Tongue (tissue), 1 donor: ENCODE measurements at regions not wholly inside any gene's neighbourhood (a gene's known extent, or its start where the extent isn't known, plus 50 kb on each side); places are given as distances from the start of the nearest gene placed in this dataset.
"Not testable (repeated sequence)": the region's sequence is repeated elsewhere in the genome, so short reads cannot be mapped to it uniquely, and the experiment has no call there.

ENCODE experiments used
- DNase-seq: peaks from one replicate; pipeline ENCODE4 v3.0.0-alpha.2; 2015

- DNase-seq: no peak
Measured at GRCh38 chr3:193803288-193803687, 210.3 kb downstream of the OPA1 start.

- peak; percentile 79 for DNase-seq
Measured at GRCh38 chr3:193805448-193805847, 212.4 kb downstream of the OPA1 start.

GRCh38 chr3:193808317-193808716 is 215.3 kb downstream of the OPA1 start:
- no peak for DNase-seq

- no peak for DNase-seq
Measured at GRCh38 chr3:193809106-193809505, 216.1 kb downstream of the OPA1 start.

GRCh38 chr3:193812078-193812725 is 219.2 kb downstream of the OPA1 start:
- no peak for DNase-seq

- no peak for DNase-seq
Measured at GRCh38 chr3:193812791-193813500, 219.9 kb downstream of the OPA1 start.

GRCh38 chr3:193813501-193813830 is 220.5 kb downstream of the OPA1 start:
- DNase-seq: no peak

- DNase-seq: no peak
Measured at GRCh38 chr3:193814166-193814892, 221.3 kb downstream of the OPA1 start.

- DNase-seq: no peak
Measured at GRCh38 chr3:193815246-193816027, 222.4 kb downstream of the OPA1 start.

GRCh38 chr3:193816028-193816395 is 223.0 kb downstream of the OPA1 start:
- no peak for DNase-seq

GRCh38 chr3:193816656-193817311 is 223.8 kb downstream of the OPA1 start:
- peak; percentile 99 for DNase-seq

- peak; percentile 61 for DNase-seq
Measured at GRCh38 chr3:193819117-193820010, 226.4 kb downstream of the OPA1 start.

GRCh38 chr3:193821151-193821668 is 228.2 kb downstream of the OPA1 start:
- no peak for DNase-seq

GRCh38 chr3:193822492-193823212 is 229.6 kb downstream of the OPA1 start:
- DNase-seq: no peak

- not testable (repeated sequence) for DNase-seq
Measured at GRCh38 chr3:193823213-193823605, 230.2 kb downstream of the OPA1 start.

- DNase-seq: no peak
Measured at GRCh38 chr3:193824365-193824764, 231.4 kb downstream of the OPA1 start.

GRCh38 chr3:193825617-193826016 is 232.6 kb downstream of the OPA1 start:
- no peak for DNase-seq

- DNase-seq: peak; percentile 68
Measured at GRCh38 chr3:193826159-193826795, 233.3 kb downstream of the OPA1 start.

- DNase-seq: no peak
Measured at GRCh38 chr3:193827040-193827669, 234.1 kb downstream of the OPA1 start.
